Left kidney (tissue), 1 donor: ENCODE measurements at regions not wholly inside any gene's neighbourhood (a gene's known extent, or its start where the extent isn't known, plus 50 kb on each side); places are given as distances from the start of the nearest gene placed in this dataset.

Source experiments
- DNase-seq: peaks from one replicate; pipeline ENCODE4 v3.0.0-alpha.2; 2013

DNA sequence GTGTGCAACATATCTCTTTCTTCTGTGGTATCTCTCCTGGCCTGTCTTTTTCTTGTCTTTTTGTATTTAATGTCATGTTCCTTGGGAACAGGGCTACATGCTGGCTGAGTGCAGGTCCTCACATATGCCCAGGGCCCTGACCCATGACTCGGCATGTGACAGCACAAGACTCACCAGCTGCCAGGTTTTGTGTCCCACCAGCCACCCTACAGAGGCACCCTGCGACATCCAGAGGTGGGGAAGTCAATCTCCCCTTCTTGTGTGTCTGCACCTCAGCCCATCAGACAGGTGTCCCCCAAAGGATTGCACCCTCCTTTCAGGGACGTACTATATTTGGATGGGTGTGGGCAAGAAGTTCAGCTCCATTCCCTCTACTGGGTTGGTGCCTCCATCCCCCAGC, 576.3 kb downstream of the RNF144B start:
- DNase-seq: no peak

- DNase-seq: no peak
Observed at GRCh38 chr6:18973251-18973650, 586.1 kb downstream of the RNF144B start.

DNA sequence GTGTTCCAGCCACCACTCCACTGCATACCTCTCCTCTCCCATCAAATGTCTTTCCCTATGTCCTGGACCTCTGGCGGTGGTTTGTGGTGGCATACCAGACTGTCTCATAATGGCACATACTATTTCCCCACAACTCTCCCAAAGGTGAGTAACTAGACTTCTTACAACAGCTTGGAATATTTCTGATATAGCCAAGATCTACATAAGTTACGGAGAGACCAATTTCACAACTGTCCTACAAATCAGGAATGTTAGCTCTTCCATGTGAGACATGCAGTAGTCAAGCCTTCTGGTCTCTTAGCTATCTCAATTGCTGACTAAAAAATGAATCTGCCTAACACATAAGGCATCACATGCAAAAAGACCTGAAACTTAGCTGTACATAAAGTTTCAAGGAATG, 588.9 kb downstream of the RNF144B start:
- DNase-seq: no peak

DNA sequence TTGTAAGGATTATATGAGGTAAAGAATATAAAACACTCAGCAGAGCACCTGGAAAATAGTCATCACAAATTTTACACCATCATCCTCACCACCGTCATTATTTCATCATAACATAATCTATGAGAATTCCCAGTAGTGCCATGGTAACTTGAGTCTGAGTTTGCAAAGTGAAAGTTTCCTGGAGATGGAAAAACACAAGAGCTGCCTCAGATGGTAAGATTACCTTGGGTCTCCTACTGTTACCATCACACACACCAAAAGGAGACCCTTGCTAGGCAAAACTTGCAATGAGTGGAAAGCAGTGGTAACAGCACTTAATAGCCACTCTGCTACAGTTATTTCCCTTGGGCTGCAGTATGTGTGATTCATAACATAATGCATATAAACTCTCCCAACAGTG, 589.8 kb downstream of the RNF144B start:
- DNase-seq: no peak

DNA sequence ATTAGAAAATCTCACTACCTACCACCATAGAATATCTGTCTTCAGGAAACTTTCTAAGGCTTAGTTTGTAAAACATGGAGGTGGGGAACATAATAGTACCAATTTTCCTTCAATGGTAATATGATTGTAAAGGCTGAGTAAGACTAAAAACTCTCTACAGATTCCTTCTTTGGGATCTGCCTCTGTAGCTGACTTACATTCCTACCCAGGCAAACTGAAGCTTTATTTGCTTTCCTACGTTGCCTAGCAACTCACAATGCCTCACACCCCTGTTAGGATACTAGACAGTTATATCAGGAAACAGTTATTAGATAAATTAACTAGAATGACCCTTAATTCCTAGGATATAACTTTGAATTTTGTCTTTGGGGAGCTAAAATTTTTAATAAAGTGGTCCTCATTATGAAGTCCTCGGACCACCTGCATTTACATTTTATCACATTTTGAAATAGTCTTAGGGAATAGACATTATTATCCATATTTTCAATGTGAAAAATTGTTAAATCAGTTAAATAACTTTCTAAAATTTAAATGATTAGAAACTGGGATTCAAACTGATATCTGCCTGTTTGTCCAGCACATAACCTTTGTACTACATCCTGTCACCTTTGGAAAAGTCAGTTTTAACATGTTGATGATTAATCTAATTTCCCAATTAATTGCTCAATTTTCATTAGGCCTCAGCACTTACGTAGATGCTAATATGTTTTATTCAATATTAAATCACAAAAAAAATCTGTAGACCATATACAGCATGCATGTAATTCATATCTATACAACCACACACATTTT, 591.4 kb downstream of the RNF144B start:
- peak; percentile 48 for DNase-seq

DNA sequence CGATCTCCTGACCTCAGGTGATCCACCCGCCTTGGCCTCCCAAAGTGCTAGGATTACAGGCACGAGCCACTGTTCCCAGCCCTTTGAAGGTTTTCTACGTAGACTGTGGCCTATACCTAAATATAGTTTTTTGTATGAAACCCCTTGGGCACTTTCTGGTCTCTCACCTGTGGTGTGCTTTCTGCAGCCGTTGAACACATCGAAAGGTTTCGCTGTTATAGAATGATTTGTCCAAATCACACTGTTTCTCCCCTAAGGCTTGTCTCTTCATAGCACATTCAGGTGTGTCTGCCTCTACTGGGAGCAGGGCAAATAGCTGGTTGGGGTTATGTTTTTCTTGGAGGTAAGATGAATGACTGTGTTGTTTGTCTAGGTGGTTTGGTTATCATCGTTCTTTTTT, 597.9 kb downstream of the RNF144B start:
- no peak for DNase-seq

- DNase-seq: no peak
Observed at GRCh38 chr6:18985996-18986395, 598.8 kb downstream of the RNF144B start.

DNA sequence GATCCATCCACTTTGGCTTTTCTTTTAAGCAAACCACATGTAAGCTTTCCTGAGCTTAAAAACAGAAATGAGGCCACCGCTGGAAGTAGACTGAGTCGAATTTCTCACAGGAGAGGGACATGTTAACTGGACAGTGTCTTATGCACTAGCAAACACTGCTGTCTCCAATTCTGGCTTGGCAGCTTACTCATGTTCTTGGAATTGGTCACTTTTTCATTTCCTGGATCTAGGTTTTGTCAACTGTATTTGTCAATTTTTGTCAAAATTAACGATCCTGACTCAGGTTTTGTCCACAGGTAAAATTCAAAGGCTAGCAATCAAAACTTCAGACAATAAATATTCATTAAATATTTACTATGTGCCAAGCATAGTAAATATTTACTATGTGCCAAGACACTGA, 601.5 kb downstream of the RNF144B start:
- no peak for DNase-seq

- DNase-seq: peak; percentile 88
Observed at GRCh38 chr6:18990059-18990978, 603.2 kb downstream of the RNF144B start.

DNA sequence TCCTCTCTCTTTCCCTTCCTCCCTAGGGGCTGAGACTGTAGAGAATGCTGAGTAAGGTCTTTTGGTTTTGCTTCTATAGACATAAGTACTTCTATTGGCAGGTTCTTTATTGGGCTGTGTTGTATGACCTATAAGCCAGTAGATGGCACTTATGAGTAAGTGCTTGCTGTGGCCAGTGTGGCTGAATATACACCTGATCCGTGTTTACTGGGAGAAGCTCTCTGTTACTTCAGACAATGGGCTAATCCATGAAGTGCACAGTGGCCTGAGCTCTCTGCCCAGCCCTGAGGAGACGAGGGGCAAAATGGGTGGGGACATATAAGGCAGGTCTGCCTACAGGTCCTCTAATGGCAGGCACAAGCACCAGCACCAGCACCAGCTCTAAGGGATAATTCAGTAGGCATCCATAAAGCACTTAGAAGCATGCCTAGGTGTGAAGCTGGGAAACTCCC, 610.3 kb downstream of the RNF144B start:
- DNase-seq: peak; percentile 34

DNA sequence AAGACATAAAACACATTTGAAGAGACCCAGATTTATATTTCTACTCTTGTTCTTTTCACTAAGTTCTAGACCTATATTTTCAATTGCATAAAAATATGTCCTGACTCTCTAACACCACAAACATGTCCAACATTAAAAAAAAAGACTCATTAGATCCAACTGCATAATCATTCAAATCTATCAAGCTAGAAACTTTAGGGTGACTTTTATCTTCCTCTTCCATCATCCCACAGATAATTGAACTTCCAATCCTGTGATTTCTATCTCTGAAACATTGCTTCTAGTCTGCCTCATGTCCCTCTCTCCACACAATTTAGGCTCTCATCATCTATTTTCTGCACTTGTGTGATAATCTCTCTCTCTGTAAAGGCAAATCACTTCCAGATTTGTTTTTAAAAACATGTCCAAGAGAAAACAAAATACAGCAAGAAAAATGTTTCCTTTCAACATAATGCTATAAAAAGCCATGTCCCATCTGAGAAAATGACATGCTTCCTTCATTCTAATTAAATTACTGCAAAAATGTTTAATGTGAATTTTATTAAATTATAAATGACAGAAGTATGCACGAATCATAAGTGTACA, 615.9 kb downstream of the RNF144B start:
- no peak for DNase-seq

DNA sequence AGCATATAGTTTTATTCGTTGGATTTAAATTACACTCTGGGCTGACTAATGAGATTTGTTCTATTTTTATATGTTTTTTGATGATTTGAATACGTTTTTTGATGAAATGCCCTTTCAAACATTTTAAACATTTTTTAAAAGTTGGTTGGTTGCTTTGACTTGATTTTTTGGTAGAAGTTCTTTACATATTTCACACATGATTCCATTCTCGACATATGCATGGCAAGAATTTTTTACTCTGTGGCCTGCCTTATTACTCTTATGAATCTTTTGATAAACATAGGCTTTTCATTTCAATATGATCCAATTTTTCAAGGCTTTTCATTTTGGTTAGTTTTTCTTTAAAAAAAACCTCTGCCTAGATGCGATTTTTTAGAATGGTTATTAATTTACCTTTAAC, 617.0 kb downstream of the RNF144B start:
- DNase-seq: no peak

- no peak for DNase-seq
Observed at GRCh38 chr6:19009769-19010168, 622.6 kb downstream of the RNF144B start.

- DNase-seq: no peak
Observed at GRCh38 chr6:19013026-19013705, 626.0 kb downstream of the RNF144B start.

- peak; percentile 73 for DNase-seq
Observed at GRCh38 chr6:19024737-19025136, 637.6 kb downstream of the RNF144B start.

DNA sequence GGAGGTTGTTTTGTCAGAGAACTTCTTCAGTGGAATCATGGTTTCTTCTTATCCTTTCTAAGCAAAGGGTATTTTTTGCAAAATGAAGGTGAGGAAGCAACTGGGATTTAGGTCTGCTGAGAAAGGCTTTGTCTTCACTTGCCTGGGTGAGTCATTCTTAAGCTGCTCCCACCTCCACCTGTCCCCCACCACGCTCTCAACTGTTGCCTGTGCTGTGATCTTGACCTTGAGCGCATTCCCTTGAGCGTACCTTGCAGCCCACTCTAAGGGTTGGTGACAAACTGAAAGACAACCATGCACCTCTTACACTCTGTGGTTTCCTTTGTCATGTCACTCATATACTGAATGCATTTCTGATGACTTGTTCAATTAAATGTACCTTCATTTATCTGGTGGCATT, 641.1 kb downstream of the RNF144B start:
- no peak for DNase-seq

DNA sequence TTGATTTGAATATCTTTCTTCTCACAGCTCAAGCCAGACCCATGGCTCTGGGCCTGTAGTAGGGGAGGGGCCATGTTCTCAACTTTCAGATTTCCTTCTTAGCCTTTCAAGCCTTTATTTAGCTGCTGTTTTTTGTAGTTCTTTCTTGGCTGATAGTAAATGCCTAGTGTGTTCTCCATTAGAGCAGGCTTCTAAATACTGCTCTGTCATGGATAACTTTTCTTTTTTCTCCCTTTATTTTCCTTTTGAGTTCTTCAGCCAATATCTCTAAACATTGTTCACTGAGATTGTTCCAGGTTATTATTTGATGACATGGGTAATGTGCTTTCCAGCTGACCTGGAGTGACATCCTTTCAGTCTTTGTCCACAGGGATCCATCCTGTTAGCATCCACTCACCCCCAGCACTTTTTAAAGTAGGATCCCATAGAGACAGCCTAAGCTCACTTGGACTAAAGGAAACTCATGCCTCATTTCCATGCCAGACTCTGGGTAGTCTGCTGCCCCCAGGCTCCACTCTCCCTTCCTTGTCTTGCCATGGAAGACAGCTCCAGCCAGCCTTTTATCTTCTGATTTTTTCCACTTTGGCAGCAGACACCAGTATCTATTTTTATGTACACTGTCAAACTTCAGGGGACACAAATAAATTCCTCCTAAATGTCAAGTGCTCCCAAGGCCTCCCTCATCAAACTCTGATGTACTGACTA, 645.6 kb downstream of the RNF144B start:
- DNase-seq: no peak

DNA sequence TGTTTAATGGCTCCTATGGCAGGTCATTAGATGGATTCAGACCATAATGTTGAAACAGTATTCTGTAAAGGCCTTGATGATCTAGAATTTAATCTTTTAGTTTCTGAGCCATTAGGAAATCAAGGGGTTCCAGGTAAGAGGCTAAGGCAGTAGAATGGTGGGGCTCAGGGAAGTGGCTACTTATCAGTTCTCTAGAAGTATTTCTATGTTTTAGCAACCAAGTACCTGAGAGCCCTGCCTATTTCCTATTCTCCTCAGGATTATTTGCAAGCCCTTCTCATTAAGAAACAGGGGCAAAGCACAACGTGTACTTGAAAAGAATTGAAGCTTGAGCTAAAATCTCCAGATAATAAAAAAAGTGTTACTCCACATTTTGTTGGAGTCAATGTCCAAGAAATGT, 646.5 kb downstream of the RNF144B start:
- no peak for DNase-seq

DNA sequence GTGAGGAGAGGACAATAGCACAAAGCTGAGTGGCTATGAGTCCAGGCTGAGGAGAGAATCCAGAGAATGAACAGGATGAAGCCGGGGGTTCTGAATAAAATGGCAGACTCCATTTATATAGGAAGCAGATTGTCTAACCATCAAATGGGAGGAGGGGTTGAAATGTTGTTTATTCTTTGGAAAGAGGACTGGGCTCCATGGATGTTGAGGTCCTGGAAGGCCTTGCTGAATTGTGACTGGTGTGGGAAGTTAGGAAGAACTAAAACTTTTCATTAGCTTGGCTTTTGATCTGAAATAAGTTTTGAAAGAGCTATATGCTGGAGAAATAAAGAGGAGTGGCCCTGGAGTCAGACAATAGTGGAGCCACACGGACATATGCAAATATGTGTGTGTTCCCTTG, 647.8 kb downstream of the RNF144B start:
- DNase-seq: no peak

- DNase-seq: no peak
Observed at GRCh38 chr6:19035461-19036195, 648.5 kb downstream of the RNF144B start.

DNA sequence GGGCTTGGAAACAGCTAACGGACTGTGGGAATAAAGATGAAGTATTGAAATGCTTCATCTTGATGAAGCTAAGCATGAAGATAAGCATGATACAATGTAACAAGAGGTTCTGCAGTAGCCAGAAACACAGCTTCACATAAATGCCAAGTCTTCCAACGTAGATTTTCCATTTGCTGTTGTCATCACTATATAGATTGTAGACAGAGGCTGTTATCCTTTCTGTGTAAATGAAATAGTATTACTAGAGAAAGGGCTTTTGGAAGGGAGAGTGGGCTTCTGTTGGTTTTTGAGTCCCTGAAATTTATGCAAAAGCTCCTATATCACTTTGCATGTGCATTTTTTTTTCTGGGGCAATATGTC, 649.0 kb downstream of the RNF144B start:
- DNase-seq: no peak
